Mucosa of descending colon (tissue), 3 donors: ENCODE measurements at regions not wholly inside any gene's neighbourhood (a gene's known extent, or its start where the extent isn't known, plus 50 kb on each side); places are given as distances from the start of the nearest gene placed in this dataset.

Experiments used
- ATAC-seq: fragments of 200-7000 bp; cut with Tn5 transposase; one replicate; pipeline ENCODE4 v1.9.1; 2020; ENCODE audit warnings: mild to moderate bottlenecking, moderate library complexity
- DNase-seq, 3 donors: peaks; one replicate each; pipeline ENCODE4 v3.0.0-alpha.2; 2020
- H3K36me3 ChIP-seq: fragments of 200-600 bp; one replicate; pipeline ENCODE4 v1.8.0; 2021; ENCODE audit warnings: low read depth, mild to moderate bottlenecking
- H3K4me1 ChIP-seq: fragments of 200-600 bp; one replicate; pipeline ENCODE4 v1.8.0; 2021; ENCODE audit warnings: low read depth, mild to moderate bottlenecking
- H3K4me3 ChIP-seq: fragments of 200-600 bp; one replicate; pipeline ENCODE4 v1.8.0; 2021; ENCODE audit warnings: mild to moderate bottlenecking
- H3K9me3 ChIP-seq: fragments of 200-600 bp; one replicate; pipeline ENCODE4 v1.8.0; 2021; ENCODE audit warnings: mild to moderate bottlenecking
- CTCF ChIP-seq: fragments of 200-600 bp; IDR thresholded peaks from one replicate; pipeline ENCODE4 v1.8.0; 2022; ENCODE audit warnings: antibody characterized with exemption, mild to moderate bottlenecking
- intact Hi-C, 2 donors: fragments of 100-400 bp; cut with DNase I in 1 of 2; cut with micrococcal nuclease in 1 of 2; formaldehyde crosslinking; loops; one replicate each; pipeline versions ENCODE4 v1.11.0 to v1.11.1; 2022; cut with DNase I, micrococcal nuclease
- donor health status: DM: no; HTN: no; CAD: no; lungs with moderate emphysema.
- donor health status: DM: no; HTN: no; CAD: no.
- donor health status: DM: no; HTN: yes; CAD: no.

GRCh38 chr11:95398437-95399112, 167.6 kb upstream of the SESN3 start:
- ATAC-seq, result no peak
- intact Hi-C loops, result no loop called here
- no peak for DNase-seq
- Histone ChIP-seq H3K9me3 (no peaks in the 10 kb centered on the region), H3K36me3 (no peaks in the 10 kb centered on the region), H3K4me3 (no peak overlapping the region), H3K4me1 (no peaks in the 10 kb centered on the region)
- TF ChIP-seq CTCF, result no peak

- H3K9me3 ChIP-seq, result no peaks in the 10 kb centered on the region
- TF ChIP-seq CTCF, result no peak
- ATAC-seq, result no peak
- no peak overlapping the region for H3K4me3 ChIP-seq
- H3K4me1 ChIP-seq, result no peaks in the 10 kb centered on the region
- DNase-seq, result no peak
- H3K36me3 ChIP-seq, result no peaks in the 10 kb centered on the region
- intact Hi-C loops, result no loop called here
These were observed 161.6 kb upstream of the SESN3 start for GRCh38 chr11:95392644-95393043.

GRCh38 chr11:95389427-95389826, 158.4 kb upstream of the SESN3 start:
- no peak for TF ChIP-seq CTCF
- Histone ChIP-seq H3K4me3 (no peak overlapping the region), H3K9me3 (no peaks in the 10 kb centered on the region), H3K4me1 (no peaks in the 10 kb centered on the region), H3K36me3 (no peaks in the 10 kb centered on the region)
- DNase-seq (no peak), ATAC-seq (no peak)
- intact Hi-C loops, result no loop called here

- DNase-seq, result no peak
- ATAC-seq, result no peak
- Histone ChIP-seq H3K9me3 (no peaks in the 10 kb centered on the region), H3K4me3 (no peak overlapping the region), H3K4me1 (no peaks in the 10 kb centered on the region), H3K36me3 (no peaks in the 10 kb centered on the region)
- intact Hi-C loops, result no loop called here
- TF ChIP-seq CTCF, result no peak
These were observed 157.1 kb upstream of the SESN3 start for GRCh38 chr11:95388086-95388485.

GRCh38 chr11:95387325-95387724, 156.3 kb upstream of the SESN3 start:
- H3K4me1 ChIP-seq, result no peaks in the 10 kb centered on the region
- H3K9me3 ChIP-seq, result no peaks in the 10 kb centered on the region
- no peak for TF ChIP-seq CTCF
- ATAC-seq (no peak), DNase-seq (no peak)
- no peak overlapping the region for H3K4me3 ChIP-seq
- no peaks in the 10 kb centered on the region for H3K36me3 ChIP-seq
- intact Hi-C loops, result no loop called here

- intact Hi-C loops, result no loop called here
- Histone ChIP-seq H3K4me3 (no peak overlapping the region), H3K36me3 (no peaks in the 10 kb centered on the region), H3K4me1 (no peaks in the 10 kb centered on the region), H3K9me3 (no peaks in the 10 kb centered on the region)
- no peak for TF ChIP-seq CTCF
- ATAC-seq, result no peak
- DNase-seq, result no peak
These were observed 154.6 kb upstream of the SESN3 start for GRCh38 chr11:95385577-95385976.
